Thyroid gland (tissue), 4 donors: ENCODE measurements at regions not wholly inside any gene's neighbourhood (a gene's known extent, or its start where the extent isn't known, plus 50 kb on each side); places are given as distances from the start of the nearest gene placed in this dataset.

Source experiments
- CTCF ChIP-seq, 6 experiments: fragments of 200-600 bp in 3 of 6; fragments of 450-650 bp in 3 of 6; sonication (generic) in 3 of 6; IDR thresholded peaks; one replicate each; pipeline ENCODE4 v1.5.1; 2016 to 2019; ENCODE audit warnings: antibody characterized with exemption in 6 of 6, mild to moderate bottlenecking in 2 of 6, inconsistent platforms in 1 of 6, moderate library complexity in 1 of 6
- POLR2A ChIP-seq, 2 donors: fragments of 450-650 bp; IDR thresholded peaks; one replicate each; pipeline ENCODE4 v1.6.1; 2017; ENCODE audit warnings: antibody characterized with exemption in 2 of 2, mild to moderate bottlenecking in 2 of 2, moderate library complexity in 1 of 2

GRCh38 chr13:50589651-50590054 is 253.8 kb downstream of the DLEU7 start:
- TF ChIP-seq POLR2A (IDR thresholded peaks at IDR 0.05) (no peak), CTCF (IDR thresholded peaks at IDR 0.05) (no peak)
